H1 (cell line): ENCODE measurements at regions not wholly inside any gene's neighbourhood (a gene's known extent, or its start where the extent isn't known, plus 50 kb on each side); places are given as distances from the start of the nearest gene placed in this dataset.

Experiments used
- CTCF ChIA-PET: fragments of 300-600 bp; sonication (Branson Sonifier 250); formaldehyde crosslinking; loops from one replicate; lab custom pipeline; 2021; ENCODE audit not compliant: partially characterized antibody; lab: Charles Lee
- POLR2A ChIA-PET: fragments of 300-600 bp; sonication (Branson Sonifier 250); formaldehyde crosslinking; loops from one replicate; lab custom pipeline; 2021; ENCODE audit warnings: inconsistent platforms; ENCODE audit not compliant: partially characterized antibody; lab: Charles Lee
- DNase-seq, 2 experiments: peaks; one replicate each; pipeline versions ENCODE4 v3.0.0 to v3.0.0-alpha.2; 2010 to 2022; ENCODE audit warnings: low spot score in 2 of 2, low read depth in 1 of 2, mixed read lengths in 1 of 2
- FAIRE-seq: peaks from 2 replicates; lab custom pipeline; 2011; peaks lifted over from hg19 to GRCh38; lab: Jason Lieb, UNC
- H2AFZ ChIP-seq: 2 replicates; pipeline ENCODE4 v1.8.1; 2012; ENCODE audit warnings: low read length, inconsistent platforms
- H2AK5ac ChIP-seq: 2 replicates; pipeline ENCODE4 v1.6.1; 2013; ENCODE audit warnings: low read depth, low read length
- H2BK120ac ChIP-seq: replicated peaks from 2 replicates; pipeline ENCODE3; 2013; ENCODE audit warnings: low read depth, low read length, inconsistent platforms
- H2BK12ac ChIP-seq: 2 replicates; pipeline ENCODE4 v1.6.1; 2013; ENCODE audit warnings: low read depth, low read length
- H2BK15ac ChIP-seq: 2 replicates; pipeline ENCODE4 v1.6.1; 2013; ENCODE audit warnings: low read length
- H2BK20ac ChIP-seq: 2 replicates; pipeline ENCODE4 v1.6.1; 2013; ENCODE audit warnings: low read length
- H2BK5ac ChIP-seq: 2 replicates; pipeline ENCODE4 v1.6.1; 2013; ENCODE audit warnings: low read depth, low read length
- H3K14ac ChIP-seq: 2 replicates; pipeline ENCODE4 v1.6.1; 2013; ENCODE audit warnings: inconsistent platforms; ENCODE audit not compliant: insufficient read length
- H3K18ac ChIP-seq: 2 replicates; pipeline ENCODE4 v1.6.1; 2013; ENCODE audit warnings: low read length; ENCODE audit errors: extremely low read depth
- H3K23ac ChIP-seq: 2 replicates; pipeline ENCODE4 v1.6.1; 2013; ENCODE audit warnings: inconsistent platforms; ENCODE audit not compliant: insufficient read length
- H3K23me2 ChIP-seq: 2 replicates; pipeline ENCODE4 v1.6.1; 2013; ENCODE audit warnings: low read depth, low read length
- H3K27ac ChIP-seq: 2 replicates; pipeline ENCODE4 v1.6.1; 2011; ENCODE audit warnings: low read depth, low read length, inconsistent platforms
- H3K27me3 ChIP-seq, 4 experiments: replicated peaks in 1 of 4; 1 replicate in 1 of 4; 2 replicates in 3 of 4; pipeline versions ENCODE4 v1.6.1 to v1.8.1; 2011 to 2013; ENCODE audit warnings: low read length in 3 of 4, mild to moderate bottlenecking in 3 of 4, inconsistent platforms in 2 of 4, mixed read lengths in 2 of 4, moderate library complexity in 1 of 4; ENCODE audit not compliant: control insufficient read depth in 3 of 4, insufficient read depth in 3 of 4; ENCODE audit errors: extremely low read depth in 1 of 4
- H3K36me3 ChIP-seq, 4 experiments: 2 replicates each; pipeline versions ENCODE4 v1.6.1 to v1.8.1; 2011 to 2013; ENCODE audit warnings: mild to moderate bottlenecking in 4 of 4, low read length in 3 of 4, moderate library complexity in 2 of 4, control low read depth in 1 of 4, inconsistent platforms in 1 of 4; ENCODE audit not compliant: insufficient read depth in 4 of 4, control insufficient read depth in 2 of 4
- H3K4ac ChIP-seq: replicated peaks from 2 replicates; pipeline ENCODE3; 2013; ENCODE audit warnings: low read length, low read depth, mixed read lengths, inconsistent platforms; ENCODE audit not compliant: insufficient read length
- H3K4me1 ChIP-seq, 4 experiments: replicated peaks in 1 of 4; 1 replicate in 1 of 4; 2 replicates in 3 of 4; pipeline versions ENCODE4 v1.6.1 to v1.8.1; 2011 to 2013; ENCODE audit warnings: low read length in 3 of 4, inconsistent platforms in 2 of 4, mixed read lengths in 1 of 4; ENCODE audit not compliant: insufficient read depth in 4 of 4, control insufficient read depth in 3 of 4
- H3K4me2 ChIP-seq, 2 experiments: 2 replicates each; pipeline versions ENCODE4 v1.6.1 to v1.8.1; 2011 to 2013; ENCODE audit warnings: low read depth in 2 of 2, low read length in 2 of 2, control low read depth in 1 of 2, inconsistent platforms in 1 of 2, mild to moderate bottlenecking in 1 of 2; ENCODE audit not compliant: insufficient read depth in 1 of 2
- H3K4me3 ChIP-seq, 4 experiments: fragments of 200-600, 300-600 bp in 1 of 4; sonication (generic), shearing (Covaris generic), sonication (Bioruptor Twin) in 1 of 4; 2 replicates each; pipeline versions ENCODE4 v1.5.1 to v1.8.1; 2011 to 2016; ENCODE audit warnings: low read length in 4 of 4, low read depth in 3 of 4, control low read depth in 2 of 4, inconsistent platforms in 2 of 4, mild to moderate bottlenecking in 2 of 4, mixed read lengths in 1 of 4, moderate library complexity in 1 of 4; ENCODE audit not compliant: insufficient read depth in 2 of 4; ENCODE audit errors: extremely low read depth in 1 of 4
- H3K56ac ChIP-seq: replicated peaks from 2 replicates; pipeline ENCODE3; 2013; ENCODE audit warnings: low read depth, mild to moderate bottlenecking, mixed read lengths, low read length, inconsistent platforms; ENCODE audit not compliant: insufficient read length
- H3K79me1 ChIP-seq: 2 replicates; pipeline ENCODE4 v1.6.1; 2013; ENCODE audit warnings: low read depth, low read length, control low read depth
- H3K79me2 ChIP-seq, 2 experiments: 2 replicates each; pipeline versions ENCODE4 v1.6.1 to v1.8.1; 2012 to 2013; ENCODE audit warnings: low read length in 2 of 2, mild to moderate bottlenecking in 2 of 2, inconsistent platforms in 1 of 2; ENCODE audit not compliant: insufficient read depth in 2 of 2, control insufficient read depth in 1 of 2
- H3K9ac ChIP-seq, 4 experiments: replicated peaks in 1 of 4; 1 replicate in 1 of 4; 2 replicates in 3 of 4; pipeline versions ENCODE4 v1.6.1 to v1.8.1; 2011 to 2013; ENCODE audit warnings: low read depth in 3 of 4, low read length in 3 of 4, control low read depth in 2 of 4, mild to moderate bottlenecking in 2 of 4, moderate library complexity in 2 of 4, inconsistent platforms in 1 of 4; ENCODE audit errors: extremely low read depth in 1 of 4
- H3K9me3 ChIP-seq, 2 experiments: 2 replicates each; pipeline versions ENCODE4 v1.6.1 to v1.8.1; 2012 to 2013; ENCODE audit warnings: mild to moderate bottlenecking in 2 of 2, moderate library complexity in 2 of 2, control low read depth in 1 of 2, inconsistent platforms in 1 of 2, low read depth in 1 of 2, low read length in 1 of 2, mixed read lengths in 1 of 2; ENCODE audit not compliant: insufficient read depth in 2 of 2
- H4K20me1 ChIP-seq, 2 experiments: replicated peaks in 1 of 2; 2 replicates each; pipeline versions ENCODE3 to v1.8.1; 2011 to 2013; ENCODE audit warnings: inconsistent platforms in 2 of 2, low read length in 2 of 2, mild to moderate bottlenecking in 1 of 2; ENCODE audit not compliant: insufficient read depth in 2 of 2, control insufficient read depth in 1 of 2
- H4K5ac ChIP-seq: 2 replicates; pipeline ENCODE4 v1.6.1; 2013; ENCODE audit warnings: low read length, low read depth, mixed read lengths, inconsistent platforms; ENCODE audit not compliant: insufficient read length
- H4K8ac ChIP-seq: 2 replicates; pipeline ENCODE4 v1.8.0; 2013; ENCODE audit warnings: mild to moderate bottlenecking, moderate library complexity, low read length, inconsistent platforms; ENCODE audit not compliant: insufficient read depth; ENCODE audit errors: extremely low read depth
- H4K91ac ChIP-seq: replicated peaks from 2 replicates; pipeline ENCODE3; 2013; ENCODE audit warnings: low read length, mixed read lengths, inconsistent platforms; ENCODE audit not compliant: insufficient read length
- ASH2L ChIP-seq: fragments of 200-600, 300-600 bp; sonication (generic); IDR thresholded peaks from one replicate; pipeline ENCODE4 v1.7.1; 2017; ENCODE audit warnings: low read length
- CREB1 ChIP-seq: IDR thresholded peaks from 2 replicates; pipeline ENCODE4 v1.6.1; 2012; ENCODE audit warnings: inconsistent platforms
- CTCF ChIP-seq, 3 experiments: IDR thresholded peaks; 1 replicate in 2 of 3; 2 replicates in 1 of 3; pipeline versions ENCODE4 v1.5.1 to v1.6.1; 2011; ENCODE audit warnings: low read length in 3 of 3, mild to moderate bottlenecking in 3 of 3, inconsistent platforms in 2 of 3, low read depth in 1 of 3, moderate library complexity in 1 of 3; ENCODE audit not compliant: insufficient read depth in 1 of 3; ENCODE audit errors: control extremely low read depth in 1 of 3
- E2F6 ChIP-seq: IDR thresholded peaks from 2 replicates; pipeline ENCODE4 v1.6.1; 2012; ENCODE audit warnings: inconsistent platforms
- FOSL1 ChIP-seq: IDR thresholded peaks from 2 replicates; pipeline ENCODE4 v1.6.1; 2011; ENCODE audit warnings: mild to moderate bottlenecking, low read depth, low read length, moderate library complexity; ENCODE audit not compliant: insufficient read depth
- RAD21 ChIP-seq, 2 experiments: IDR thresholded peaks in 1 of 2; conservative IDR thresholded peaks in 1 of 2; 2 replicates each; pipeline ENCODE4 v1.6.1; 2011; ENCODE audit warnings: low read depth in 2 of 2, low read length in 2 of 2, improper control_type of control experiment in 1 of 2, inconsistent platforms in 1 of 2, mild to moderate bottlenecking in 1 of 2, moderate library complexity in 1 of 2
- SIN3A ChIP-seq, 2 experiments: IDR thresholded peaks in 1 of 2; conservative IDR thresholded peaks in 1 of 2; 2 replicates each; pipeline ENCODE4 v1.6.1; 2011 to 2012; ENCODE audit warnings: low read length in 2 of 2, improper control_type of control experiment in 1 of 2, low read depth in 1 of 2, mild to moderate bottlenecking in 1 of 2
- SRF ChIP-seq: IDR thresholded peaks from 2 replicates; pipeline ENCODE4 v1.6.1; 2011; ENCODE audit warnings: mild to moderate bottlenecking, low read depth, low read length, moderate library complexity
- USF2 ChIP-seq: IDR thresholded peaks from 2 replicates; pipeline ENCODE4 v1.6.1; 2011; ENCODE audit warnings: low read length, improper control_type of control experiment
- YY1 ChIP-seq: IDR thresholded peaks from 2 replicates; pipeline ENCODE4 v1.6.1; 2011; ENCODE audit warnings: low read depth, mild to moderate bottlenecking, low read length
- WGBS, 2 experiments: shearing (Covaris generic) in 1 of 2; methylation state at CpG; one replicate each; pipeline versions ENCODE4 v1.1.6 to v1.1.7; 2013 to 2015; ENCODE audit warnings: low lambda C conversion rate in 2 of 2, mixed read lengths in 2 of 2, inconsistent platforms in 1 of 2, low coverage in 1 of 2, missing lambda C conversion rate in 1 of 2; ENCODE audit not compliant: insufficient replicate concordance in 2 of 2, insufficient coverage in 1 of 2, insufficient read length in 1 of 2; ENCODE audit errors: extremely low coverage in 1 of 2, missing lambda C conversion rate in 1 of 2; 5-methylcytosine and 5-hydroxymethylcytosine counted together

DNA sequence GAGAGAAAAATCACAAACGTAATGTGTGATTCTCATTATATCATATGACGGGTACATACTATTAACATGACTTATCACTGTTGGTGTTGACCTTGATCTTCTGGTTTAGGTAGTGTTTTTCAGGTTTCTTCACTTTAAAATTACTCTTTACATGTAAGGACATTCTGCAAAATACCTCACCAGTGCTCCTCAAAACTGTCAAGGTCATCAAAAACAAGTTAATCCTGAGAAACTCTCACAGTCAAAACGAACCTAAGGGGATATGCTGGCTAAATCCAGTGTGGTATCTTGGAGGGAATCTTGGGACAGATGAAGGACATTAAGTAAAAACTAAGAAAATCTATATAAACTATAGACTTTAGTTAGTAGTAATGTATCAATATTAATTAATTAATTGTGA, 499.8 kb downstream of the IRS1 start:
- CTCF ChIA-PET, result no interaction called here
- TF ChIP-seq E2F6, result no peak
- TF ChIP-seq SRF, result no peak
- TF ChIP-seq USF2, result no peak
- no peak for TF ChIP-seq FOSL1
- TF ChIP-seq RAD21 (IDR thresholded peaks at IDR 0.05 in 1 of 2, conservative IDR thresholded peaks at IDR 0.05 in 1 of 2; ENCODE audit: low read depth in 2 of 2, low read length in 2 of 2), result no peak
- TF ChIP-seq CREB1, result no peak
- TF ChIP-seq SIN3A (conservative IDR thresholded peaks at IDR 0.05 in 1 of 2, IDR thresholded peaks at IDR 0.05 in 1 of 2; ENCODE audit: low read depth in 1 of 2, low read length in 2 of 2), result no peak
- TF ChIP-seq ASH2L, result no peak
- no peak for TF ChIP-seq CTCF (IDR thresholded peaks at IDR 0.05; ENCODE audit: control extremely low read depth in 1 of 3, insufficient read depth in 1 of 3, low read depth in 1 of 3, low read length in 3 of 3)
- TF ChIP-seq YY1, result no peak
- no peak for FAIRE-seq

More for the DNA sequence above, 499.8 kb downstream of the IRS1 start:
- Histone ChIP-seq H4K5ac (no peak overlapping the region), H4K8ac (no peak overlapping the region), H3K27me3 (no peaks in the 10 kb centered on the region), H2BK120ac (no peak overlapping the region), H3K56ac (no peak overlapping the region), H2AK5ac (no peak overlapping the region), H3K18ac (no peak overlapping the region), H2BK12ac (no peak overlapping the region), H3K9ac (no peak overlapping the region), H2AFZ (no peak overlapping the region), H2BK20ac (no peak overlapping the region), H3K27ac (no peak overlapping the region), H3K23ac (no peak overlapping the region), H2BK5ac (no peak overlapping the region), H4K91ac (no peak overlapping the region), H3K4me2 (no peak overlapping the region), H3K4me1 (no peaks in the 10 kb centered on the region), H3K4me3 (no peak overlapping the region), H4K20me1 (no peaks in the 10 kb centered on the region), H2BK15ac (no peak overlapping the region), H3K14ac (no peak overlapping the region), H3K9me3 (no peaks in the 10 kb centered on the region), H3K23me2 (no peaks in the 10 kb centered on the region), H3K79me2 (no peaks in the 10 kb centered on the region), H3K79me1 (no peaks in the 10 kb centered on the region), H3K4ac (no peak overlapping the region), H3K36me3 (no peaks in the 10 kb centered on the region)
- DNase-seq, result no peak
- POLR2A ChIA-PET, result no interaction called here
- WGBS, 2 experiments, result 76% methylated on average over 3 of the region's 3 CpGs; no CpG with 5 or more reads in 1 of the 2 experiments
